Neural cell (in vitro differentiated cells): ENCODE measurements at regions not wholly inside any gene's neighbourhood (a gene's known extent, or its start where the extent isn't known, plus 50 kb on each side); places are given as distances from the start of the nearest gene placed in this dataset.

Source experiments
- H2AFZ ChIP-seq: fragments of 200-600, 300-800 bp; sonication (generic), shearing (Covaris generic); 2 replicates; pipeline ENCODE4 v1.6.0; 2014; ENCODE audit warnings: low read depth, mild to moderate bottlenecking, antibody characterized with exemption, low read length, moderate library complexity
- H3F3A ChIP-seq: fragments of 200-600 bp; shearing (Covaris generic); 2 replicates; pipeline ENCODE4 v1.6.1; 2016; ENCODE audit warnings: mild to moderate bottlenecking, moderate library complexity, mixed read lengths, antibody characterized with exemption, low read length; ENCODE audit not compliant: insufficient read depth, poor library complexity, severe bottlenecking
- H3K27ac ChIP-seq: fragments of 200-600, 300-800 bp; sonication (generic), shearing (Covaris generic); 2 replicates; pipeline ENCODE4 v1.5.1; 2014; ENCODE audit warnings: mild to moderate bottlenecking, low read length, moderate library complexity
- H3K27me3 ChIP-seq: fragments of 300-800, 200-600 bp; sonication (generic), shearing (Covaris generic); 2 replicates; pipeline ENCODE4 v1.6.0; 2014; ENCODE audit warnings: mild to moderate bottlenecking, low read depth, low read length, moderate library complexity; ENCODE audit not compliant: insufficient read depth
- H3K36me3 ChIP-seq: fragments of 300-800, 200-600 bp; sonication (generic), shearing (Covaris generic); 2 replicates; pipeline ENCODE4 v1.5.1; 2014; ENCODE audit warnings: mild to moderate bottlenecking, antibody characterized with exemption, low read length, moderate library complexity; ENCODE audit not compliant: insufficient read depth
- H3K4me2 ChIP-seq: fragments of 300-800, 200-600 bp; sonication (generic), shearing (Covaris generic); 2 replicates; pipeline ENCODE4 v1.6.0; 2014; ENCODE audit warnings: mild to moderate bottlenecking, low read length
- H3K4me3 ChIP-seq: fragments of 300-800, 200-600 bp; sonication (generic), shearing (Covaris generic); 2 replicates; pipeline ENCODE4 v1.5.1; 2014; ENCODE audit warnings: mild to moderate bottlenecking, low read length, moderate library complexity
- H3K79me2 ChIP-seq: fragments of 200-600 bp; shearing (Covaris generic); replicated peaks from 2 replicates; pipeline ENCODE4 v1.6.0; 2014; ENCODE audit warnings: mild to moderate bottlenecking, low read length, moderate library complexity; ENCODE audit not compliant: insufficient read depth
- H3K9ac ChIP-seq: fragments of 300-800, 200-600 bp; sonication (generic), shearing (Covaris generic); 2 replicates; pipeline ENCODE4 v1.6.1; 2016; ENCODE audit warnings: mild to moderate bottlenecking, low read length, mixed read lengths
- H3K9me2 ChIP-seq: fragments of 200-600 bp; shearing (Covaris generic); 2 replicates; pipeline ENCODE4 v1.6.1; 2016; ENCODE audit warnings: mild to moderate bottlenecking, low read length, mixed read lengths; ENCODE audit not compliant: insufficient read depth
- H3K9me3 ChIP-seq: fragments of 200-600, 300-800 bp; sonication (generic), shearing (Covaris generic); 2 replicates; pipeline ENCODE4 v1.6.1; 2016; ENCODE audit warnings: mild to moderate bottlenecking, mixed run types, low read length, moderate library complexity, mixed read lengths
- H4K20me1 ChIP-seq: fragments of 200-600 bp; shearing (Covaris generic); 2 replicates; pipeline ENCODE4 v1.6.1; 2016; ENCODE audit warnings: mild to moderate bottlenecking, mixed run types; ENCODE audit not compliant: insufficient read depth
- CTCF ChIP-seq: fragments of 450-650 bp; IDR thresholded peaks from 2 replicates; pipeline ENCODE4 v1.5.1; 2014; ENCODE audit warnings: antibody characterized with exemption, mild to moderate bottlenecking, moderate library complexity; ENCODE audit not compliant: poor library complexity, severe bottlenecking
- EP300 ChIP-seq: fragments of 450-650 bp; conservative IDR thresholded peaks from 2 replicates; pipeline ENCODE4 v1.6.1; 2014; ENCODE audit warnings: antibody characterized with exemption, mild to moderate bottlenecking, moderate library complexity; ENCODE audit not compliant: poor library complexity, severe bottlenecking
- EZH2 ChIP-seq: fragments of 200-600, 300-800 bp; shearing (Covaris generic), sonication (generic); IDR thresholded peaks from 2 replicates; pipeline ENCODE4 v1.6.1; 2014; ENCODE audit warnings: antibody characterized with exemption, low read length, borderline replicate concordance, mild to moderate bottlenecking; ENCODE audit not compliant: insufficient read depth, poor library complexity, severe bottlenecking
- MXI1 ChIP-seq: fragments of 450-650 bp; conservative IDR thresholded peaks from 2 replicates; pipeline ENCODE4 v1.6.1; 2014; ENCODE audit warnings: antibody characterized with exemption, mild to moderate bottlenecking; ENCODE audit not compliant: poor library complexity, severe bottlenecking
- POLR2AphosphoS5 ChIP-seq: IDR thresholded peaks from 2 replicates; pipeline ENCODE4 v1.6.1; 2012
- RAD21 ChIP-seq: fragments of 450-650 bp; conservative IDR thresholded peaks from 2 replicates; pipeline ENCODE4 v1.6.1; 2014; ENCODE audit warnings: antibody characterized with exemption, mild to moderate bottlenecking, moderate library complexity
- REST ChIP-seq: IDR thresholded peaks from 2 replicates; pipeline ENCODE4 v1.6.1; 2012; ENCODE audit warnings: borderline replicate concordance
- SMC3 ChIP-seq: fragments of 450-650 bp; conservative IDR thresholded peaks from 2 replicates; pipeline ENCODE4 v1.6.1; 2014; ENCODE audit warnings: antibody characterized with exemption, mild to moderate bottlenecking, moderate library complexity; ENCODE audit not compliant: poor library complexity
- TAF1 ChIP-seq: IDR thresholded peaks from 2 replicates; pipeline ENCODE4 v1.6.1; 2012; ENCODE audit warnings: low read depth

GRCh38 chr18:8930990-8931616 is 171.4 kb upstream of the NDUFV2 start:
- Histone ChIP-seq H4K20me1 (no peaks in the 10 kb centered on the region), H3K36me3 (no peaks in the 10 kb centered on the region), H3K27ac (no peak overlapping the region), H3K27me3 (no peaks in the 10 kb centered on the region), H3K9ac (no peak overlapping the region), H3K4me3 (no peak overlapping the region), H3K4me2 (no peak overlapping the region), H3K9me3 (no peaks in the 10 kb centered on the region), H2AFZ (no peak overlapping the region), H3K79me2 (no peaks in the 10 kb centered on the region), H3K9me2 (no peaks in the 10 kb centered on the region), H3F3A (no peaks in the 10 kb centered on the region)
- TF ChIP-seq MXI1, result no peak
- TF ChIP-seq EP300, result no peak
- TF ChIP-seq EZH2, result no peak
- TF ChIP-seq TAF1, result no peak
- TF ChIP-seq RAD21, result no peak
- TF ChIP-seq REST, result no peak
- no peak for TF ChIP-seq CTCF
- TF ChIP-seq POLR2AphosphoS5, result no peak
- no peak for TF ChIP-seq SMC3

- Histone ChIP-seq H2AFZ (no peak overlapping the region), H3F3A (no peaks in the 10 kb centered on the region), H3K27me3 (no peaks in the 10 kb centered on the region), H3K79me2 (no peaks in the 10 kb centered on the region), H4K20me1 (no peaks in the 10 kb centered on the region), H3K9me3 (no peaks in the 10 kb centered on the region), H3K4me3 (no peak overlapping the region), H3K36me3 (no peaks in the 10 kb centered on the region), H3K27ac (no peak overlapping the region), H3K4me2 (no peak overlapping the region), H3K9ac (no peak overlapping the region), H3K9me2 (no peaks in the 10 kb centered on the region)
- TF ChIP-seq REST (no peak), RAD21 (no peak), MXI1 (no peak), POLR2AphosphoS5 (no peak), TAF1 (no peak), EZH2 (no peak), CTCF (no peak), EP300 (no peak), SMC3 (no peak)
These were observed 169.6 kb upstream of the NDUFV2 start for GRCh38 chr18:8932866-8933265.
